Neural progenitor cell (in vitro differentiated cells): ENCODE measurements at regions not wholly inside any gene's neighbourhood (a gene's known extent, or its start where the extent isn't known, plus 50 kb on each side); places are given as distances from the start of the nearest gene placed in this dataset.

Experiments
- DNase-seq: peaks from one replicate; pipeline ENCODE4 v3.0.0-alpha.2; 2016; ENCODE audit warnings: low spot score
- H2AFZ ChIP-seq: fragments of 200-600 bp; sonication (generic); replicated peaks from 2 replicates; pipeline ENCODE4 v1.6.1; 2016; ENCODE audit warnings: antibody characterized with exemption
- H3F3A ChIP-seq: fragments of 200-600 bp; sonication (generic); 2 replicates; pipeline ENCODE4 v1.6.1; 2016; ENCODE audit warnings: antibody characterized with exemption, low read depth
- H3K27ac ChIP-seq: fragments of 200-600 bp; sonication (generic); 2 replicates; pipeline ENCODE4 v1.5.1; 2016; ENCODE audit warnings: mild to moderate bottlenecking
- H3K27me3 ChIP-seq: fragments of 200-600 bp; sonication (generic); 2 replicates; pipeline ENCODE4 v1.6.1; 2016; ENCODE audit warnings: mild to moderate bottlenecking, moderate library complexity
- H3K36me3 ChIP-seq: fragments of 200-600 bp; sonication (generic); 2 replicates; pipeline ENCODE4 v1.5.1; 2016
- H3K4me1 ChIP-seq: fragments of 200-600 bp; sonication (generic); 2 replicates; pipeline ENCODE4 v1.6.1; 2016; ENCODE audit warnings: mixed run types
- H3K4me2 ChIP-seq: fragments of 200-600 bp; sonication (generic); 2 replicates; pipeline ENCODE4 v1.6.1; 2016
- H3K4me3 ChIP-seq: fragments of 200-600 bp; sonication (generic); 2 replicates; pipeline ENCODE4 v1.5.1; 2016
- H3K79me2 ChIP-seq: fragments of 200-600 bp; sonication (generic); 2 replicates; pipeline ENCODE4 v1.6.1; 2016; ENCODE audit warnings: low read depth
- H3K9ac ChIP-seq: fragments of 200-600 bp; sonication (generic); 2 replicates; pipeline ENCODE4 v1.6.1; 2016
- H3K9me3 ChIP-seq: fragments of 200-600 bp; sonication (generic); 2 replicates; pipeline ENCODE4 v1.5.1; 2016; ENCODE audit warnings: low read depth
- H4K20me1 ChIP-seq: fragments of 200-600 bp; sonication (generic); 2 replicates; pipeline ENCODE4 v1.6.1; 2016; ENCODE audit warnings: low read depth
- H3K27ac Mint-ChIP-seq: 3 replicates; pipeline ENCODE4 v1.8.0; 2021; ENCODE audit warnings: mixed read lengths
- H3K27me3 Mint-ChIP-seq: 2 replicates; pipeline ENCODE4 v1.8.0; 2022; ENCODE audit warnings: low read depth, mild to moderate bottlenecking, inconsistent platforms, moderate library complexity, mixed read lengths; ENCODE audit not compliant: insufficient read depth
- H3K36me3 Mint-ChIP-seq: 3 replicates; pipeline ENCODE4 v1.8.0; 2021; ENCODE audit warnings: mixed read lengths
- H3K4me1 Mint-ChIP-seq: 3 replicates; pipeline ENCODE4 v1.8.0; 2021; ENCODE audit warnings: mixed read lengths
- H3K4me3 Mint-ChIP-seq: 3 replicates; pipeline ENCODE4 v1.8.0; 2021; ENCODE audit warnings: mild to moderate bottlenecking, moderate library complexity, mixed read lengths
- H3K9me3 Mint-ChIP-seq: 3 replicates; pipeline ENCODE4 v1.8.0; 2020; ENCODE audit warnings: mixed read lengths
- CTCF ChIP-seq: fragments of 200-600 bp; sonication (generic); IDR thresholded peaks from 2 replicates; pipeline ENCODE4 v1.5.1; 2017; ENCODE audit warnings: antibody characterized with exemption, mild to moderate bottlenecking
- EZH2 ChIP-seq: fragments of 200-600 bp; sonication (generic); IDR thresholded peaks from 2 replicates; pipeline ENCODE4 v1.6.1; 2017; ENCODE audit warnings: antibody characterized with exemption, mild to moderate bottlenecking, moderate library complexity
- EZH2phosphoT487 ChIP-seq: fragments of 200-600 bp; sonication (generic); IDR thresholded peaks from 2 replicates; pipeline ENCODE4 v1.6.1; 2017; ENCODE audit warnings: antibody characterized with exemption

- H3K79me2 ChIP-seq, result no peaks in the 10 kb centered on the region
- no peaks in the 10 kb centered on the region for H3K9me3 ChIP-seq
- H2AFZ ChIP-seq, result no peak overlapping the region
- H3K36me3 ChIP-seq, result no peaks in the 10 kb centered on the region
- H3K27me3 Mint-ChIP-seq, result no peaks in the 10 kb centered on the region
- no peaks in the 10 kb centered on the region for H3K4me1 ChIP-seq
- no peaks in the 10 kb centered on the region for H3K27me3 ChIP-seq
- no peaks in the 10 kb centered on the region for H3F3A ChIP-seq
- H3K9ac ChIP-seq, result no peak overlapping the region
- no peaks in the 10 kb centered on the region for H3K36me3 Mint-ChIP-seq
- no peak overlapping the region for H3K4me3 Mint-ChIP-seq
- no peak overlapping the region for H3K4me2 ChIP-seq
- H3K4me3 ChIP-seq, result no peak overlapping the region
- no peaks in the 10 kb centered on the region for H4K20me1 ChIP-seq
- no peak for DNase-seq
- peaks cover 2% of the 10 kb centered on the region for H3K9me3 Mint-ChIP-seq
- no peak for TF ChIP-seq EZH2
- TF ChIP-seq CTCF, result no peak
- no peak for TF ChIP-seq EZH2phosphoT487
- H3K4me1 Mint-ChIP-seq, result peaks cover 7% of the 10 kb centered on the region
- no peak overlapping the region for H3K27ac Mint-ChIP-seq
- H3K27ac ChIP-seq, result no peak overlapping the region
Measured at GRCh38 chr7:77474756-77475155, 58.6 kb upstream of the GSAP start.

GRCh38 chr7:77473229-77474005 is 57.3 kb upstream of the GSAP start:
- Mint-ChIP-seq H3K4me1 (peaks cover 7% of the 10 kb centered on the region), H3K27me3 (no peaks in the 10 kb centered on the region), H3K27ac (peak overlapping the region; percentile 37), H3K36me3 (no peaks in the 10 kb centered on the region), H3K9me3 (peaks cover 2% of the 10 kb centered on the region), H3K4me3 (no peak overlapping the region)
- H2AFZ ChIP-seq, result no peak overlapping the region
- H3K27me3 ChIP-seq, result no peaks in the 10 kb centered on the region
- no peak for TF ChIP-seq EZH2phosphoT487
- no peak overlapping the region for H3K9ac ChIP-seq
- no peaks in the 10 kb centered on the region for H3K79me2 ChIP-seq
- H3K27ac ChIP-seq, result no peak overlapping the region
- no peak overlapping the region for H3K4me3 ChIP-seq
- no peaks in the 10 kb centered on the region for H3K36me3 ChIP-seq
- DNase-seq, result no peak
- no peaks in the 10 kb centered on the region for H3K4me1 ChIP-seq
- no peaks in the 10 kb centered on the region for H3K9me3 ChIP-seq
- H3K4me2 ChIP-seq, result no peak overlapping the region
- H4K20me1 ChIP-seq, result no peaks in the 10 kb centered on the region
- H3F3A ChIP-seq, result no peaks in the 10 kb centered on the region

- H3K4me1 ChIP-seq, result no peaks in the 10 kb centered on the region
- no peak overlapping the region for H3K4me3 Mint-ChIP-seq
- no peak overlapping the region for H3K27ac Mint-ChIP-seq
- H4K20me1 ChIP-seq, result no peaks in the 10 kb centered on the region
- no peak for DNase-seq
- H2AFZ ChIP-seq, result no peak overlapping the region
- peaks cover 7% of the 10 kb centered on the region for H3K4me1 Mint-ChIP-seq
- TF ChIP-seq EZH2phosphoT487 (no peak), EZH2 (no peak), CTCF (no peak)
- H3K36me3 ChIP-seq, result no peaks in the 10 kb centered on the region
- no peaks in the 10 kb centered on the region for H3F3A ChIP-seq
- no peaks in the 10 kb centered on the region for H3K36me3 Mint-ChIP-seq
- H3K27me3 ChIP-seq, result no peaks in the 10 kb centered on the region
- no peak overlapping the region for H3K9ac ChIP-seq
- H3K9me3 Mint-ChIP-seq, result peaks cover 2% of the 10 kb centered on the region
- H3K4me3 ChIP-seq, result no peak overlapping the region
- no peaks in the 10 kb centered on the region for H3K27me3 Mint-ChIP-seq
- H3K9me3 ChIP-seq, result no peaks in the 10 kb centered on the region
- H3K4me2 ChIP-seq, result no peak overlapping the region
- no peaks in the 10 kb centered on the region for H3K79me2 ChIP-seq
- H3K27ac ChIP-seq, result no peak overlapping the region
Measured at GRCh38 chr7:77469927-77470326, 53.8 kb upstream of the GSAP start.

- no peak overlapping the region for H2AFZ ChIP-seq
- no peaks in the 10 kb centered on the region for H3K36me3 Mint-ChIP-seq
- no peak overlapping the region for H3K27ac ChIP-seq
- H3K4me1 ChIP-seq, result no peaks in the 10 kb centered on the region
- H3K4me3 Mint-ChIP-seq, result no peak overlapping the region
- no peak overlapping the region for H3K4me2 ChIP-seq
- no peaks in the 10 kb centered on the region for H3K27me3 Mint-ChIP-seq
- H3K4me1 Mint-ChIP-seq, result peaks cover under 1% of the 10 kb centered on the region
- H3K4me3 ChIP-seq, result no peak overlapping the region
- H3K36me3 ChIP-seq, result no peaks in the 10 kb centered on the region
- no peak for TF ChIP-seq EZH2
- TF ChIP-seq EZH2phosphoT487, result no peak
- no peak for TF ChIP-seq CTCF
- H3K79me2 ChIP-seq, result no peaks in the 10 kb centered on the region
- no peaks in the 10 kb centered on the region for H3K9me3 ChIP-seq
- no peak overlapping the region for H3K27ac Mint-ChIP-seq
- no peaks in the 10 kb centered on the region for H4K20me1 ChIP-seq
- no peaks in the 10 kb centered on the region for H3K9me3 Mint-ChIP-seq
- H3K27me3 ChIP-seq, result no peaks in the 10 kb centered on the region
- H3F3A ChIP-seq, result no peaks in the 10 kb centered on the region
- DNase-seq, result no peak
- H3K9ac ChIP-seq, result no peak overlapping the region
Measured at GRCh38 chr7:77467408-77467807, 51.3 kb upstream of the GSAP start.
